NCI-H1105 treated with DMSO at 0.1 percent for 48 hours (cell line): ENCODE measurements at regions not wholly inside any gene's neighbourhood (a gene's known extent, or its start where the extent isn't known, plus 50 kb on each side); places are given as distances from the start of the nearest gene placed in this dataset.
A peak's percentile ranks its signal among the peaks of the same experiment; 100 is the strongest.
"Not testable (repeated sequence)": the region's sequence is repeated elsewhere in the genome, so short reads cannot be mapped to it uniquely, and the experiment has no call there.

Experiments used
- DNase-seq: peaks from one replicate; lab custom pipeline; 2025; lab: John Stamatoyannopoulos, UW

DNA sequence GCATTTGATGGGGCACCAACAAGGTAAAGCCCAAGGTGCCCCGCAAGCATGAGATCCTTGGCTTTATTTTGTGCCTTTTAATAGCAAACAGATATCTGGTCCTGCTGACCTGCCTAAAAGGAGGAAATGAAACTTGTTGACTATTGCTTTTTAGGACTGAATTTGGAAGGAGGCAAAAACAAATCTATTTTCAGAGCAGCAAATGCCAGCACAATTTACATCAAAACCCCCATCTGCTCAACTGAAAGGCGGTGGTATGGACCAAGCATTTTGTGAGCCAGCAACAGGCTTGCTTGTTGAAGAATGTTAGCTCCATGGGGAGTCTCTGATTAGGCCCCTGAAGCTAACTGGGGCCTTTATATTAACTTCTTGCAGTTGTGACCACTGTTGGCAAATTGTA lies 192.6 kb upstream of the E2F8 start:
- DNase-seq: no peak

DNA sequence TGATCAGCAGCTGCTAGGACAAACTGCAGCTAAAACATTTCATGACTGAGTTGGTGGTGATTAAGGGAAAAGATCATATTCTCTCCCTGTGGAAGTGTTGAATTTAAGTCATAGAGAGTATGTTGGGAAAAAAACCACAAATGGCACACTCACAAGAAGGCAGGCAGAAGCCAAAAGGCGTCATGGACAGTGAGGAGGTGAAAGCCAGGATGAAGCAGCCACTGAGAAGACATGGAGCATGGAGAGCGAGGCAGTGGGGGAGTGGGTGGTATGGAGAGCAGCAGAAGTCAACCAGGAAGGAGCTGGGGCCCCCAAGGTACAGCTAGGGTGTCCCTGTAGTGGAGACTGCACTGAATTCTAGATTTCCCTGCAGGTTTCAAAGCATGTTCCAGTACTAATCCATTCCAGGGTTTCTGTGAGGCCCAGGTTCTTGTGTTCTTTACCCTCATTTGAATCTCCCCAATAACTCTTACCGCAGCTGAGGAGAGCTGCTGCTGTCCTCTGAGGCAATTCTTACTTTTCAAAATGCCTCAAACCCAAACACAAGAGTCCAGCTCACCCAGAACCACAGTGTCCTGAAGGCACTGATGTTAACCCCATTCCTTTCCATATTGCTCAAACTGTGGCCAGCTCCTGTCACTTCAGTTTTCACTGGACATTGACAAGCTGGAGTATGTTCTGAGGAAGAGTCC lies 191.8 kb upstream of the E2F8 start:
- no peak for DNase-seq

DNA sequence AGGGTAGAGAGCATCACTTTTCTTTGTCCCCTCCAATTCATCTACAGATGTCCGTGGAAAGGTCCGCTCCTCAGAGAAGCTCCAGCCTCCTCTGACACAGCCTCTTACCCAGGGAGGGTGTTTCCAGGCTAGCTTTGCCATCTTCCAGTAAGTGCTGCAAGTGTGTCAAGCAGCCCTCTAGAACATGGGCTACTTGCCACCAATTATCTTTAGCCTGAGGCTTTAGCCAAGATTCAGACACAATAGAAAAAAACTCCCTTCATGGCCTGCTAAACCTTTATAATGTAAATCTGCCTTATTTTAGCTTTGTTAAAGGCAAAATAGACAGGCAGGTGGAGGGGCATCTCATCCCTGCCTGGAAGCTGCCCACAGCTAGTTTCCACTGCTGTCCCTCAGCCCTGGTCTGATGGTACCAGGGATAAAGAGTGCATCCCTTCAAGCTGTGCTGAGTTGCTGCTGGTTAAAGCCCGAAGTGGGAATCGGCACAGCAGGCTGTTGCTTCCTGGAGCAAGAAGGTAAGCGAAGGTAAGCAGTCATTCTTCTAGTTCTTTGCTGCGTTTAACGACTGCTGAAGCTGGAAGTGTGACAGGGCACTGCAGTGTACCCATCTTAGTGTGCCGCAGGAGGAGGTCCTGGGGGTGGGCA lies 190.1 kb upstream of the E2F8 start:
- no peak for DNase-seq

DNA sequence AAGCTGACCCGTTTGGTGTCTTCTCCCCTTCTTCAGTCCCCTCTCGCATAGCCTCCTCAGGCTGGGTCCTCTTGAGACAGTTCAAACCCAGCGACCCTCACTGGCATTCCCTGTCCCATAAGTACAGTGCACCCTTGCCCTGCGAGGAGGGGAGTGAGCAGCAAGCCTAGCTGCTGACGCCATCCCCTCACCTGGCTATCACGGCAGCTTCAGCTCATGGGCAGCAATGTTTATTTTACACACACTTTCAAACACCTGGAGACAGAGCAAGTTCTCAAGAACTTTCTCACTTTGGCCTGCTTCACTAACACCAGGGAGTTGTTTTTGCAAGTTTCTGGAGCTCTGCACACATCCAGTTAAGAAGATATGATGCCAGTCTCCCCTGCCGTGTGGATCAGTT lies 189.6 kb upstream of the E2F8 start:
- DNase-seq: no peak

- no peak for DNase-seq
Measured at GRCh38 chr11:19429108-19429760, 188.5 kb upstream of the E2F8 start.

GRCh38 chr11:19428206-19429002 lies 187.7 kb upstream of the E2F8 start:
- peak; percentile 30 for DNase-seq

DNA sequence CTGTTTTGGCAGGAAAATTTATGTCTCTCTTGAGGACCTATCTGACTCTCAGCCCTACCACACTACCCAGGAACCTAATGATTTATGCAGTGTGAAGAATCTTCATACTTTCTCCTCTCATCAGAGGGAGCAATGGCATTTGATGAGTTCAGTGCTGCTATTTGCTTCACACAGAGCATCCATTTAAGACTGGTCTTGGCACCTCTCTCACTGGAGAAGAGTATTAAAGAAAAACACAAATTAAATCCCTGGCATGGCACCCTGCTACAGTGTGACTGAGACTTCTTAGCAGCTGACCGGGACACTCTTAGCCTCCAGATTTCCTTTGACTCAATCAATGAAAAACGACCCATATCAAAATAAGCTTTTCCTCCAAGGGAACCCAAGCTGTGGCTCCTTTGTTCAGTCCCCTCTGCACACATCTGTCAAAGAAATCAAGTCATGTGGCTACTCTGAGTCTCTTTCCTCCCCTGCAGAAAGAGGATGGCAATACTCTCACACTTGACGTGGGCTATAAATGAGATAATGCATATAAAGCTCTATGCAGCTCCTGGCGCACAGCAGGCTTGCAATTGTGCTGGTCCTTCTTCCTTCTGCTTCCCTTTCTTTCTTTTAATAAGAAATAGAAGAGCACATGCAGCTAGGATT lies 186.1 kb upstream of the E2F8 start:
- no peak for DNase-seq

GRCh38 chr11:19426011-19426755 lies 185.4 kb upstream of the E2F8 start:
- no peak for DNase-seq

DNA sequence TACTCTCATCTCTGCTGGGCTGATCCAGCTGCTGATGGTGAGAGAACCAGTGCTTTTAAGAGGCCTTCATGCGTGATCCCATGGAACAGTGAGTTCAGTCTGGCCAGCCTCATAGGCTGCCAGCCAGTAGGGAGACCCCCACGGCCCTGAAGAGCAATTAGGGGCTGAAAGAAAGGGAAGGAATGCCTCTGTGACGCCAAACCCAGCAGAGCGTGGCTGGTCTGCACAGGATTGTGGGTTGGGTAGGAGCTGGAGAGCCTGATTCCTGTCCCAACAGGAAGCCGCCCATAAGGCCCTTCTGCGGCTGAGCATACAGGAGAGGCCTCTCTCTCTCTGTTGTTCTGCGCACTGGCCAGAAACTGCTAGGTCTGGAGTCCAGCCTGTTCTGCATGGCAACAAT lies 181.5 kb upstream of the E2F8 start:
- no peak for DNase-seq

GRCh38 chr11:19420868-19421533 lies 180.3 kb upstream of the E2F8 start:
- DNase-seq: no peak

GRCh38 chr11:19419808-19420207 lies 179.1 kb upstream of the E2F8 start:
- DNase-seq: no peak

- DNase-seq: no peak
Measured at GRCh38 chr11:19419021-19419750, 178.4 kb upstream of the E2F8 start.

DNA sequence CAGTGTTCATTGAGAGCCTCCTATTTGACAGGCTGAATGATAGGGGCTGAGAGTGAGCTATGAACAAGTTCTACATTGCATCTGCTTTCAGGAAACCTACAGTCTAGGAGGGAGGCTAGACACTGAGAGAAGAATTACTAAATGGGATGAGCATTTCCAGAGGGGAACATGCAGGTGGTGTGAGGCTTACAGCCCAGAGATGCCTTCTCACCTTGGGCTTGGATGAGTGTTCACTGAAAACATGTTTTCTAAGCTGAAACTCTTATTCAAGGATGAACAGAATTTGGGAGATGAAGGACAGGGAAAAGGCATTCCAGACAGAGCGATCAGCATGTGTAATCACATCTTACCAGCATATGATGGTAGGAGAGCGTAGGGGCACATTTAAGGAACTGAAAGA lies 177.5 kb upstream of the E2F8 start:
- DNase-seq: no peak

- not testable (repeated sequence) for DNase-seq
Measured at GRCh38 chr11:19412070-19412469, 171.3 kb upstream of the E2F8 start.

DNA sequence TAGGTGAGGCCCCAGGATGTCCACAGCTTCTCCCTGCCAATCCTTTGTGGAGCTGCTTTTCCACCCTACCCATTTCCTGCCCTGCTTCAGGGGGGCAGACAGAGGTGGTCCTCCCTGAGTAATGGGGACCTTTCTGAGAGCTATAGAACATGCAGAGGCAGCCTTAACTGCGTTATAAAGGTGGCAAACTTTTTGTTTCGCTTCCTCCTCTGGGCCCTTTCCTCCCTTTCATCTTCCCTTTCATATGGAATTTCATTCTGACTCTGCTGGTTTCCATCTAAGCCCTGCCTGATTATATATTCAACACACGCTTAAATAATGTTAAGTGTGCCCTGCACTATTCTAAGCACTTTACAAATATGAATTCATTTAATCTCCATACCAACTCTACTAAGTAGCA lies 169.3 kb upstream of the E2F8 start:
- DNase-seq: no peak

- DNase-seq: no peak
Measured at GRCh38 chr11:19409307-19409706, 168.6 kb upstream of the E2F8 start.

DNA sequence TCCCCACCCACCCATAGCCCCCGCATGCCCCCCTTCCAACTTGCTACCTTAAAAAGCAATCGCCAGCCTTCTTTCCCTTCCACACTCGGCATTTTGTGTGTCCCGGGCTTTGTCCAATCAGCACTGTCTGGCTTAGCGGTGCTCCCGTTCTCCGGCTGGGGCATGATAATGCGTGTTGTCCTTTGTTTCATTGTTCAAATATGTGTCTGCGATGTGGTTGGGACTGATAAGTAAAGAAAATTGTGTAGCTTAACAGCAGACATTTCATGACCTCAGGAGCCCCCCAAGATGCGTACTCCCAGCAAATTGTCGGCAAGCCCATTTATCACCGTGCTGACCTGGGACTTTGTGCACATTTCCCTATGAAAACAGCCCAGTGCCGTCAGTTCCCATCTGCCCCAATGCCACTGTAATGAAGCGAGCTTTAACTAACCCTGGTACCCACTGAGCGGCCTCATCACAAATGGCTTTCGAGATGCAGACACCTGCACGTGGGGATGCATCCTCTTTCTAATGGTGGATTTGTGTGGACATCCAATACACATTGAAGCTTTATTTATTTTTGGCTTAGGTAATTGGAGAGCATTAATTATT lies 167.0 kb upstream of the E2F8 start:
- no peak for DNase-seq

DNA sequence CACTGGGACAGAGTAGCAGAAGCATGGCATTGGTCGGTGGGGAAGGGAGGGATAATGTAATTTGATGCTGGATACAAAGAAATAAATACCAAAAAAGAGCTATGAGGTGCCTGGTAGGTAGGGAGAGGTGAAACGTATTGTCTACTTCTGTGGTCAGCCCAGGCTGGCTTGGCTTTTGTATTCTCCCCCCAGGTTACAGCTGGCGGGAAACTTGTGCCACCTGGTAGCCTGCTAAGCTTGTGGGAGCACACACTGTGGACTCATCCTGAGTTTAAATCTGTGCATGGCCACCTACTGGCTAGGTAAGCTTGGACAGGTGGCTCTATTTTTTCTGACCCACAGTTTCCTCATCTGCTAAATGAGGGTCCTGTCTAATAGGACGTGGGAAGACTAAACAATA lies 165.2 kb upstream of the E2F8 start:
- DNase-seq: no peak

GRCh38 chr11:19404787-19405186 lies 164.0 kb upstream of the E2F8 start:
- no peak for DNase-seq
